ENCODE measurements at regions not wholly inside any gene's neighbourhood (a gene's known extent, or its start where the extent isn't known, plus 50 kb on each side); places are given as distances from the start of the nearest gene placed in this dataset.

- H3K27ac ChIP-seq (ENCODE audit: control insufficient read depth, insufficient read depth), result no peak overlapping the region
- in situ Hi-C loops (cut with MboI), result no loop called here
- no peak overlapping the region for H3K4me2 ChIP-seq (ENCODE audit: control insufficient read depth, insufficient read depth)
- WGBS (ENCODE audit: insufficient coverage, insufficient replicate concordance, low lambda C conversion rate, missing lambda C conversion rate), result 9% methylated on average over 9 of the region's 9 CpGs
- ATAC-seq (no peak), DNase-seq (ENCODE audit: low read depth, low spot score) (no peak), FAIRE-seq (no peak)
- no peak overlapping the region for H3K4me3 ChIP-seq
- BruUV-seq (replicated peaks), result no TSS peak
- no peaks in the 10 kb centered on the region; the same call in 2 of the 3 replicates for H3K9me3 ChIP-seq (replicated peaks; ENCODE audit: control insufficient read depth, insufficient read depth, low read length)
- H4K20me1 ChIP-seq (ENCODE audit: control insufficient read depth, insufficient read depth), result no peaks in the 10 kb centered on the region
- RAD21 ChIA-PET (ENCODE audit: unreplicated experiment), result no interaction called here
- SMC1A ChIA-PET (ENCODE audit: uncharacterized antibody, unreplicated experiment), result interaction anchor here (1.6 kb wide), 1 partner anchor 30 kb away, joined by 4 read pairs; no protein-coding TSS in a partner anchor
- H3K9ac ChIP-seq (ENCODE audit: control insufficient read depth, insufficient read depth, low read length), result no peak overlapping the region
- H3K4me1 ChIP-seq (ENCODE audit: control insufficient read depth, insufficient read depth, low read length), result no peaks in the 10 kb centered on the region
- intact Hi-C loops (cut with micrococcal nuclease; ENCODE audit: unreplicated experiment), result no loop called here
- no peaks in the 10 kb centered on the region for H3K36me3 ChIP-seq (ENCODE audit: control insufficient read depth in 2 of 2, insufficient read depth in 2 of 2, low read length in 1 of 2)
- peaks cover 0 to 3% of the 10 kb centered on the region in 2 experiments; a peak in 3 of 4 replicates for H3K27me3 ChIP-seq (replicated peaks in 1 of 2; ENCODE audit: control insufficient read depth in 2 of 2, insufficient read depth in 2 of 2, low read length in 1 of 2)
- H2AFZ ChIP-seq (ENCODE audit: control insufficient read depth, low read depth, low read length), result no peak overlapping the region
- CTCF ChIA-PET, result interaction anchor here (0.6 kb wide), 1 partner anchor 74 kb away, joined by 3 read pairs; no protein-coding TSS in a partner anchor
- no peaks in the 10 kb centered on the region for H3K79me2 ChIP-seq (ENCODE audit: control insufficient read depth, insufficient read depth, low read length)
- POLR2A ChIA-PET, result no interaction called here
- no peak for TF ChIP-seq NFYA (IDR thresholded peaks at IDR 0.05; ENCODE audit: borderline replicate concordance, low read depth, low read length)
- TF ChIP-seq ZBTB33 (IDR thresholded peaks at IDR 0.05), result no peak
- TF ChIP-seq TCF3 (IDR thresholded peaks at IDR 0.05; ENCODE audit: borderline replicate concordance, insufficient read depth, low read depth, low read length), result no peak
- no peak for TF ChIP-seq SKIL (IDR thresholded peaks at IDR 0.05; ENCODE audit: low read depth, poor library complexity, severe bottlenecking)
- TF ChIP-seq NFXL1 (IDR thresholded peaks at IDR 0.05; ENCODE audit: borderline replicate concordance), result no peak
- TF ChIP-seq, protein P1, sequence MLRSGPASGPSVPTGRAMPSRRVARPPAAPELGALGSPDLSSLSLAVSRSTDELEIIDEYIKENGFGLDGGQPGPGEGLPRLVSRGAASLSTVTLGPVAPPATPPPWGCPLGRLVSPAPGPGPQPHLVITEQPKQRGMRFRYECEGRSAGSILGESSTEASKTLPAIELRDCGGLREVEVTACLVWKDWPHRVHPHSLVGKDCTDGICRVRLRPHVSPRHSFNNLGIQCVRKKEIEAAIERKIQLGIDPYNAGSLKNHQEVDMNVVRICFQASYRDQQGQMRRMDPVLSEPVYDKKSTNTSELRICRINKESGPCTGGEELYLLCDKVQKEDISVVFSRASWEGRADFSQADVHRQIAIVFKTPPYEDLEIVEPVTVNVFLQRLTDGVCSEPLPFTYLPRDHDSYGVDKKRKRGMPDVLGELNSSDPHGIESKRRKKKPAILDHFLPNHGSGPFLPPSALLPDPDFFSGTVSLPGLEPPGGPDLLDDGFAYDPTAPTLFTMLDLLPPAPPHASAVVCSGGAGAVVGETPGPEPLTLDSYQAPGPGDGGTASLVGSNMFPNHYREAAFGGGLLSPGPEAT (IDR thresholded peaks at IDR 0.05; ENCODE audit: low read depth), result no peak
- TF ChIP-seq PAX8 (IDR thresholded peaks at IDR 0.05), result no peak
- no peak for TF ChIP-seq HDAC2 (IDR thresholded peaks at IDR 0.05)
- TF ChIP-seq ZNF24 (IDR thresholded peaks at IDR 0.05), result no peak
- TF ChIP-seq, protein P2, sequence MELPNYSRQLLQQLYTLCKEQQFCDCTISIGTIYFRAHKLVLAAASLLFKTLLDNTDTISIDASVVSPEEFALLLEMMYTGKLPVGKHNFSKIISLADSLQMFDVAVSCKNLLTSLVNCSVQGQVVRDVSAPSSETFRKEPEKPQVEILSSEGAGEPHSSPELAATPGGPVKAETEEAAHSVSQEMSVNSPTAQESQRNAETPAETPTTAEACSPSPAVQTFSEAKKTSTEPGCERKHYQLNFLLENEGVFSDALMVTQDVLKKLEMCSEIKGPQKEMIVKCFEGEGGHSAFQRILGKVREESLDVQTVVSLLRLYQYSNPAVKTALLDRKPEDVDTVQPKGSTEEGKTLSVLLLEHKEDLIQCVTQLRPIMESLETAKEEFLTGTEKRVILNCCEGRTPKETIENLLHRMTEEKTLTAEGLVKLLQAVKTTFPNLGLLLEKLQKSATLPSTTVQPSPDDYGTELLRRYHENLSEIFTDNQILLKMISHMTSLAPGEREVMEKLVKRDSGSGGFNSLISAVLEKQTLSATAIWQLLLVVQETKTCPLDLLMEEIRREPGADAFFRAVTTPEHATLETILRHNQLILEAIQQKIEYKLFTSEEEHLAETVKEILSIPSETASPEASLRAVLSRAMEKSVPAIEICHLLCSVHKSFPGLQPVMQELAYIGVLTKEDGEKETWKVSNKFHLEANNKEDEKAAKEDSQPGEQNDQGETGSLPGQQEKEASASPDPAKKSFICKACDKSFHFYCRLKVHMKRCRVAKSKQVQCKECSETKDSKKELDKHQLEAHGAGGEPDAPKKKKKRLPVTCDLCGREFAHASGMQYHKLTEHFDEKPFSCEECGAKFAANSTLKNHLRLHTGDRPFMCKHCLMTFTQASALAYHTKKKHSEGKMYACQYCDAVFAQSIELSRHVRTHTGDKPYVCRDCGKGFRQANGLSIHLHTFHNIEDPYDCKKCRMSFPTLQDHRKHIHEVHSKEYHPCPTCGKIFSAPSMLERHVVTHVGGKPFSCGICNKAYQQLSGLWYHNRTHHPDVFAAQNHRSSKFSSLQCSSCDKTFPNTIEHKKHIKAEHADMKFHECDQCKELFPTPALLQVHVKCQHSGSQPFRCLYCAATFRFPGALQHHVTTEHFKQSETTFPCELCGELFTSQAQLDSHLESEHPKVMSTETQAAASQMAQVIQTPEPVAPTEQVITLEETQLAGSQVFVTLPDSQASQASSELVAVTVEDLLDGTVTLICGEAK (IDR thresholded peaks at IDR 0.05; ENCODE audit: borderline replicate concordance), result no peak
- no peak for TF ChIP-seq CHD1 (IDR thresholded peaks at IDR 0.05; ENCODE audit: low read depth, low read length)
- no peak for TF ChIP-seq IKZF1 (conservative IDR thresholded peaks at IDR 0.05)
- TF ChIP-seq ZNF217 (IDR thresholded peaks at IDR 0.05), result no peak
- TF ChIP-seq SMAD5 (IDR thresholded peaks at IDR 0.05; ENCODE audit: low read depth), result no peak
- TF ChIP-seq MEF2A (IDR thresholded peaks at IDR 0.05; ENCODE audit: insufficient read depth, low read depth, low read length), result no peak
These were observed 57.0 kb downstream of the FOXL1 start for GRCh38 chr16:86635176-86635876.
